GM12891 (cell line): ENCODE measurements at regions not wholly inside any gene's neighbourhood (a gene's known extent, or its start where the extent isn't known, plus 50 kb on each side); places are given as distances from the start of the nearest gene placed in this dataset.
"Not testable (repeated sequence)": the region's sequence is repeated elsewhere in the genome, so short reads cannot be mapped to it uniquely, and the experiment has no call there.

Source experiments
- DNase-seq: peaks from one replicate; pipeline ENCODE4 v3.0.0; 2011; ENCODE audit warnings: low spot score; ENCODE audit not compliant: insufficient read length
- FAIRE-seq: peaks from 2 replicates; lab custom pipeline; 2011; peaks lifted over from hg19 to GRCh38; lab: Jason Lieb, UNC
- PAX5 ChIP-seq: IDR thresholded peaks from 2 replicates; pipeline ENCODE4 v1.6.1; 2011; ENCODE audit warnings: low read length, moderate library complexity, mild to moderate bottlenecking; ENCODE audit not compliant: insufficient read depth, severe bottlenecking
- POLR2A ChIP-seq: IDR thresholded peaks from 2 replicates; pipeline ENCODE4 v1.6.1; 2011; ENCODE audit warnings: low read depth, low read length, control low read depth
- POLR2AphosphoS5 ChIP-seq: IDR thresholded peaks from 2 replicates; pipeline ENCODE4 v1.6.1; 2011; ENCODE audit warnings: low read depth, low read length, control low read depth
- POU2F2 ChIP-seq: IDR thresholded peaks from 2 replicates; pipeline ENCODE4 v1.6.1; 2011; ENCODE audit warnings: low read depth, mild to moderate bottlenecking, control low read depth, low read length, moderate library complexity
- SPI1 ChIP-seq: IDR thresholded peaks from 2 replicates; pipeline ENCODE4 v1.6.1; 2011; ENCODE audit warnings: low read depth, low read length, control low read depth
- TAF1 ChIP-seq: IDR thresholded peaks from 2 replicates; pipeline ENCODE4 v1.6.1; 2011; ENCODE audit warnings: low read depth, low read length, control low read depth

DNA sequence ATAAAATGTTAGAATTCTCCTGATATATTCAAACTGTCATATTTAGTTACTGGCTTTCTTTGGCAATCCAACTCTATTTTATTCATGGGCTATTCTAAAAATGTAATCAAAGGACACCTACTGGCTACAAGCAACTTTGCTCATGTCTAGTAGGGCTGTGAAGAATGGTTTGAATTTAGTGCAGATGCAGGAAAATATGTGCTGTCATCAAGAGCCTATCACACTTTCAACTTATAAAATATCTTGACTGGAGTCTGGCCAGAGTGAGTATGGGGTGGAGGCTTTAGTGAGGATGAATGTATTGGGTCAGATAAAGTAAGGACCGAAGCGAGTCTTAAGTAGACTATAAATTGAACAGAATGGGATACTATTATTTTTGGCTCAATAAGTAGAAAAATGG is 343.4 kb upstream of the SPRED2 start:
- TF ChIP-seq POLR2AphosphoS5 (no peak), TAF1 (no peak), PAX5 (no peak), POLR2A (no peak)
- FAIRE-seq (no peak), DNase-seq (no peak)

DNA sequence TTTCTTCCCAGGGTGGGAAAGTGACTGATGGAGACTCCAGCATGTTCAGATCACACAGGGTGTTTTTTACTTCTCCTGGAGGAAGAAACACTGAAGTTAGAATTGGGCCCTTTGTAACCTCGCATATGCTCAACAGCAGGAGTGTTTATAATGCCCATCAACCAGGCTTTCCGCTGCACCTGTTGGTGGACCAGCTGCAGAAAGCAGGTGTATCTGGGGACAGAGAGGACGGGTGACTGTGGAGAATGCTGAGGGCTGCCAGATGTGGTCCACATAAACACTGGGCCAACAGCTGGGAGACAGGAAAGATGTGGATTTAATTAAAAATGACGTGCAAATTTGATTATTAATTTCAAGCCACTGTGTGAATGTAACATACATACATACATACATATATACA is 335.5 kb upstream of the SPRED2 start:
- FAIRE-seq (no peak), DNase-seq (no peak)
- TF ChIP-seq PAX5, result no peak
- TF ChIP-seq POLR2AphosphoS5, result no peak
- TF ChIP-seq POLR2A, result no peak
- no peak for TF ChIP-seq POU2F2
- no peak for TF ChIP-seq SPI1
- TF ChIP-seq TAF1, result no peak

DNA sequence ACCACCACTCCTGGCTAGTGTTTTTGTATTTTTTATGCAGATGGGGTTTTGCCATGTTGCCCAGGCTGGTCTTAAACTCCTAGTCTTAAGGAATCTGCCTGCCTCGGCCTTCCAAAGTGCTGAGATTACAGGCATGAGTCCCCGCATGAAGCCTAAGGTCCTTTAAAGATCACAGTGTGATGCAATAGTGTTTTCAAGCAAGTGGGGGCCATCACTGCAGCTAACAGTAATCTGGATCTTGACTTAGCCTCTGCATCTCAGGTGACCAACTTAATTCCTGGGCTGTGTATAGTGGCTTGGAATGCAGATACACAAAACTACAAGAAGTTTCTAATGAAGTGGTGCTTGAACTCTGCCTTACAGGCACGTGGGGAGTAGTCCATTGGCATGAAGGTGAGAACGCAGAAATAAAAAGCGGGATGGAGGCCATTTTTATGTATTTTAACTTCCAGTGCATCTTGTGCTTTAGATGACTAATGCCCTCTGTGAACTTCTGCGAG is 334.4 kb upstream of the SPRED2 start:
- no peak for TF ChIP-seq POU2F2
- TF ChIP-seq PAX5, result no peak
- no peak for TF ChIP-seq TAF1
- no peak for TF ChIP-seq POLR2A
- TF ChIP-seq SPI1, result no peak
- TF ChIP-seq POLR2AphosphoS5, result no peak
- DNase-seq (no peak), FAIRE-seq (no peak)

DNA sequence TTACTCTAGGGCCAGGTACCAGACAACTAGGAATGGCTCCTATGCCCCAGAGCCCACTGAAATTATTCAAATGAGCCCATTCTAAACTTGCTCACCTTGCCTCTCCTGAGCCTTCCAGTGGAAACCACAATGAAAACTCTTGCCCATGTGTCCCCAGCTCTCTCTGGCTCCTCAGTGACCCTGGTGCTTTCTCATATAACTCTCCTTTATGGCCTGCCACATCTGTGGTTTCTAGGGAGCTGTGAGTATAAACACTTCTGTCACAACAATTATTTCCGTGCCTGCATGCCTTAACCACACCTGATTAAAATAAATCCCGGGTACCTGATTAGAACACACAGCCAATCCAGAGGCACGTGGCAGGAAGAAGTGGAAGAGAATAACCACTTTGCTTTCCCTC is 333.0 kb upstream of the SPRED2 start:
- FAIRE-seq (no peak), DNase-seq (no peak)
- TF ChIP-seq PAX5 (no peak), SPI1 (no peak), TAF1 (no peak), POLR2A (no peak), POLR2AphosphoS5 (no peak), POU2F2 (no peak)

DNA sequence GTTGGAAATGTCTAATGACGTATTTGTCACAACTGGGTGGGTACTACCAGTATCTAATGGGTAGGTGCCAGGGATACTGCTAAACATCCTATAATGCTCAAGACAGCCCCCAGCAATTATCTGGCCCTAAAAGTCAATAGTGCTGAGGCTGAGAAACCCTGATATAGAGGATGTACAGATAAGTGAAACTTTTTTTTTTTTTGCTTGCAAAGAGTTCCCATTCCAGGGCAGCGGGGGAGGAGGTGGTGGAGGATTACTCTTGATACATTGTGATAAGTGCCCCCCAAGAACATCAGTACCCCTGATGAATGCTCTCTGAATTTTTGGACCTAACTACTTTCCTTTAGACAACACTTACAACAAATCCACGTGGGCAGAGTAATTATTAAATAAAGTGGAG is 329.7 kb upstream of the SPRED2 start:
- FAIRE-seq (no peak), DNase-seq (no peak)
- TF ChIP-seq TAF1 (no peak), SPI1 (no peak), POU2F2 (no peak), POLR2A (no peak), POLR2AphosphoS5 (no peak), PAX5 (no peak)

DNA sequence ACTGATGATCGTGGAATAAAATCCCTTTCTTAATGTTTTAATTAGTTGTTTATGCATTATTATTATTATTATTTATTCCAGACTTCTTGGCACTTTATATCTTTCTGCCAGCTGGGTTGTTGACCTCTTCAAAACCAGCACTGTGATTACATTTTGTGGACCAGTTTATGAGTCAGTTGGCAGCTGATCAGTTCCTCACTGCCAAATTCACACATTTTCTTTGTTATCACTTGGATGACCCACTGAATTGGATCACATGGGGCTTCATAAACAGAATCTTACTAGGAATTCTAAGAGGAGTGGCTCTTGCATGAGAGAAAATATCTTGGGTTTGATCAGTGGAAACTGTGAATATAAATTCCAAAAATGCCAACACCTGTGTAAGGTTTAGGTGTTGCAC is 321.8 kb upstream of the SPRED2 start:
- FAIRE-seq (no peak), DNase-seq (no peak)
- TF ChIP-seq PAX5, result no peak
- TF ChIP-seq POLR2A, result no peak
- TF ChIP-seq SPI1, result no peak
- TF ChIP-seq TAF1, result no peak
- no peak for TF ChIP-seq POLR2AphosphoS5
- no peak for TF ChIP-seq POU2F2

DNA sequence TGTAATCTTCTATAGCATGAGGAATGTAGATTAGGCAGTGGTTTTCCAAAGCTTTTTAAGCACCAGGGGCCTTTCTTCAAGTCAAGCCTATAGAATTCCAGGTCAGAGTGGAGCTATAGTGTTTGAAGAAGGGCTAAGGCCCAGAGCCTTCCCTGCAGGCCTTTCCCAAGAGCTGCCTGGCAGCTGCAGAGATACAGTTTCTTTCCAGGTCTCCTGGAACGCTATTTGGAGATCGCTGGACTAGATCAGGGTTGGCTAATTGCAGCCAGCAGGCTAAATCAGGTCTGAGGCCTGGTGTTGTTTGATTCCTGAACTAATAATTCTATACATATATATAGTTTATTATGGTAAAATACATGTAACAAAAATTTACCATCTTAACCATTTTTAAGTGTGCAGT is 319.0 kb upstream of the SPRED2 start:
- TF ChIP-seq PAX5 (no peak), SPI1 (no peak), TAF1 (no peak), POU2F2 (no peak), POLR2A (no peak), POLR2AphosphoS5 (no peak)
- FAIRE-seq (no peak), DNase-seq (no peak)

DNA sequence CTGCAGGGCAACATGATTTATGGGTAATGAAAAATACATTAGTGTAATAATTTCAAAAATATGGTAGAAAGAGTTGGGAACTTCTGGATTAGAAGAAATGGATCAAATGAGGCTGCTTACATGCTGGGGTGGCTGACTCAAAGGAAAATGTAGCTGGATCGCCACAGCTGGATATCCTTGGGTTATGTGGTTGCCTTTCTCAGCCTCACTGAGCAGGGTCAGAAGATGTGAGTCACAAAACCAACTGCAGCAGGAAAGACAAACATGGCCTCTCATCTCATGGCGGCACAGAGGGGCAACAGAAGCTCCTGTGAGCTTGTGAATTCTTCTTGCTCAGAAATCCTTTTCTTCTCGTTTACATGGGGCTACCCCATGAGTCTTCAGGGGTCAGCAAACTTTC is 317.1 kb upstream of the SPRED2 start:
- TF ChIP-seq POU2F2 (no peak), TAF1 (no peak), SPI1 (no peak), POLR2AphosphoS5 (no peak), PAX5 (no peak), POLR2A (no peak)
- DNase-seq (no peak), FAIRE-seq (no peak)

DNA sequence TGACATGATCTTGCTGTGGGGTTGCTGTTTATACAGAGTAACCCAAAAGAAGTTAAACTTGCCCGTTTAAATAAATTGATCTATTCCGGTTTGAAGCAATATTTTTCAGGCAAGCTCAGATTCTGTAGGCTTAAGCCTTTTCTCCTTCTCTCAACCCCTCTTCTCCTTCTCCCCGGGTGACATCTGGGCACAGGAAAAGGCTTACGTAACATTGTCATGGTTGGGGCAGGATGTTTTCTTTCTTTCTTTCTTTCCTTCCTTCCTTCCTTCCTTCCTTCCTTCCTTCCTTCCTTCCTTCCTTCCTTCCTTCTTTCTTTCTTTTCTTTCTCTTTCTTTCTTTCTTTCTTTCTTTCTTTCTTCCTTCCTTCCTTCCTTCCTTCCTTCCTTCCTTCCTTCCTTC is 315.5 kb upstream of the SPRED2 start:
- not testable (repeated sequence) for DNase-seq, FAIRE-seq

DNA sequence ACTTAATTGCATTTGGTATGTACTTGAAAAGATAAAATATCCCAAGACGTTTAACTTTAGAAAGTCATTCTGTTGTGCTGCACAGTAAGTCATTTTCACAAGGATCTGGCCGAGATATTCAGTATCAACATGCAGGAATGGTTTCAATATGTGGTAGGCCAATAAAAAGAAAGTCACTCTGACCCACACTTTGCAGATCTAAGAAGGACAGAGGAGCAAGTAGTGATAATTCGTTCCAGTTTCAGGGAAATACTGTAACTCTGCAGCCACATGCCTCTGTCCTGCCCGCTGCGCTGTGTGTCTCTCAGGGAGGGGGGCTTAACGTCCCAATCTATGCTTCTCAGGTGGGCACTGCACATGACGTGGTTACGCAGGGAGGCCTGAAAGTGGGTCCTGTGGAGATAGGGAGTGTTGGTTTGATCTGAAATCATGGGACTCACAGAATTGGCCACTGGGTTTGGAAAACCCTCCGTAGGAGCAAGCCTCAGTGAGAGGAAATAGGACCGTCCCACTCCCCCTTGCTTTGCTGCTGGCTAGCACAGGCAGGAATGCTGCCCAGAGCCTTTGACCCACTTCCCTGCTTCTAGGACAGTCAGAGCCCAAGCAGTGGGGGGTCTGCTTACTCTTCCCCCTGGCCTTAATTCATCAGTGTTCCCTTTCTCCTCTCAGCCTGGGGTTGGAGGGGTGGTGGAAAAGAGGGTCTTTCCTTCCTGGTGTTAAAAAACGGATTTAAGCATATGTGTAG is 314.7 kb upstream of the SPRED2 start:
- DNase-seq (no peak), FAIRE-seq (no peak)
- no peak for TF ChIP-seq POLR2AphosphoS5
- no peak for TF ChIP-seq POLR2A
- TF ChIP-seq POU2F2, result no peak
- no peak for TF ChIP-seq TAF1
